Liver (tissue), 3 donors: ENCODE measurements at regions not wholly inside any gene's neighbourhood (a gene's known extent, or its start where the extent isn't known, plus 50 kb on each side); places are given as distances from the start of the nearest gene placed in this dataset.
"Not testable (repeated sequence)": the region's sequence is repeated elsewhere in the genome, so short reads cannot be mapped to it uniquely, and the experiment has no call there.

Experiments
- EGR1 ChIP-seq, 2 donors: IDR thresholded peaks; 2 replicates each; pipeline ENCODE4 v1.6.1; 2016 to 2018; ENCODE audit warnings: antibody characterized with exemption in 2 of 2, low read depth in 2 of 2
- REST ChIP-seq: IDR thresholded peaks from 2 replicates; pipeline ENCODE4 v1.6.1; 2016; ENCODE audit warnings: antibody characterized with exemption, mild to moderate bottlenecking
- SP1 ChIP-seq: IDR thresholded peaks from 2 replicates; pipeline ENCODE4 v1.6.1; 2018; ENCODE audit warnings: antibody characterized with exemption, mild to moderate bottlenecking
- TAF1 ChIP-seq: conservative IDR thresholded peaks from 2 replicates; pipeline ENCODE4 v1.6.1; 2016; ENCODE audit warnings: antibody characterized with exemption, mild to moderate bottlenecking
- TF ChIP-seq, protein P1 (sequence below): fragments of 150-350 bp; IDR thresholded peaks from 2 replicates; pipeline ENCODE4 v1.5.1; 2017; ENCODE audit warnings: improper control_type of control experiment, low read depth, low read length; ENCODE audit not compliant: missing input control
- donor health status: healthy.
- donor health status: healthy.

GRCh38 chr5:89050062-89050461, 167.1 kb upstream of the MEF2C start:
- TF ChIP-seq, protein P1, sequence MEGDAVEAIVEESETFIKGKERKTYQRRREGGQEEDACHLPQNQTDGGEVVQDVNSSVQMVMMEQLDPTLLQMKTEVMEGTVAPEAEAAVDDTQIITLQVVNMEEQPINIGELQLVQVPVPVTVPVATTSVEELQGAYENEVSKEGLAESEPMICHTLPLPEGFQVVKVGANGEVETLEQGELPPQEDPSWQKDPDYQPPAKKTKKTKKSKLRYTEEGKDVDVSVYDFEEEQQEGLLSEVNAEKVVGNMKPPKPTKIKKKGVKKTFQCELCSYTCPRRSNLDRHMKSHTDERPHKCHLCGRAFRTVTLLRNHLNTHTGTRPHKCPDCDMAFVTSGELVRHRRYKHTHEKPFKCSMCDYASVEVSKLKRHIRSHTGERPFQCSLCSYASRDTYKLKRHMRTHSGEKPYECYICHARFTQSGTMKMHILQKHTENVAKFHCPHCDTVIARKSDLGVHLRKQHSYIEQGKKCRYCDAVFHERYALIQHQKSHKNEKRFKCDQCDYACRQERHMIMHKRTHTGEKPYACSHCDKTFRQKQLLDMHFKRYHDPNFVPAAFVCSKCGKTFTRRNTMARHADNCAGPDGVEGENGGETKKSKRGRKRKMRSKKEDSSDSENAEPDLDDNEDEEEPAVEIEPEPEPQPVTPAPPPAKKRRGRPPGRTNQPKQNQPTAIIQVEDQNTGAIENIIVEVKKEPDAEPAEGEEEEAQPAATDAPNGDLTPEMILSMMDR: not testable (repeated sequence)
- not testable (repeated sequence) for TF ChIP-seq TAF1; SP1; REST; EGR1 (IDR thresholded peaks at IDR 0.05; ENCODE audit: low read depth in 2 of 2)
